HEK293 (cell line): ENCODE measurements at regions not wholly inside any gene's neighbourhood (a gene's known extent, or its start where the extent isn't known, plus 50 kb on each side); places are given as distances from the start of the nearest gene placed in this dataset.
A peak's percentile ranks its signal among the peaks of the same experiment; 100 is the strongest.

Experiments used
- CTCF ChIA-PET: fragments of 350-600 bp; formaldehyde crosslinking; extraction: SDS; loops from one replicate; lab custom pipeline; 2021; ENCODE audit warnings: antibody characterized with exemption; lab: Yijun Ruan, JAX
- POLR2A ChIA-PET: fragments of 300-600 bp; formaldehyde crosslinking; extraction: SDS; loops from one replicate; lab custom pipeline; 2020; ENCODE audit warnings: antibody characterized with exemption, inconsistent platforms; lab: Yijun Ruan, JAX
- H3K27ac ChIP-seq: fragments of 200-500 bp; sonication (Bioruptor generic); 2 replicates; pipeline ENCODE4 v1.5.1; 2014; ENCODE audit warnings: low read depth, low read length, control low read depth, inconsistent platforms; ENCODE audit errors: extremely low read depth
- H3K36me3 ChIP-seq, 2 experiments: fragments of 200-500 bp in 1 of 2; sonication (Bioruptor generic) in 1 of 2; 1 replicate in 1 of 2; 2 replicates in 1 of 2; pipeline ENCODE4 v1.5.1; 2014 to 2017; ENCODE audit warnings: inconsistent platforms in 2 of 2, low read length in 2 of 2; ENCODE audit not compliant: control insufficient read depth in 2 of 2, insufficient read depth in 1 of 2
- H3K4me1 ChIP-seq: fragments of 200-500 bp; sonication (Bioruptor generic); 2 replicates; pipeline ENCODE4 v1.5.1; 2014; ENCODE audit warnings: mild to moderate bottlenecking, low read length, inconsistent platforms; ENCODE audit not compliant: control insufficient read depth, insufficient read depth
- H3K4me3 ChIP-seq: 2 replicates; pipeline ENCODE4 v1.5.1; 2011; ENCODE audit warnings: low read depth, mild to moderate bottlenecking, control low read depth, low read length, moderate library complexity
- H3K9me3 ChIP-seq: fragments of 200-500 bp; sonication (Bioruptor generic); 2 replicates; pipeline ENCODE4 v1.5.1; 2014; ENCODE audit warnings: low read depth, low read length, inconsistent platforms; ENCODE audit not compliant: control insufficient read depth, insufficient read depth
- AEBP2 ChIP-seq: fragments of 450-650 bp; formaldehyde crosslinking; IDR thresholded peaks from 2 replicates; pipeline ENCODE4 v1.5.1; 2016; ENCODE audit warnings: missing biosample characterization, missing genetic modification characterization, borderline replicate concordance
- EGR2 ChIP-seq: fragments of 450-650 bp; formaldehyde crosslinking; IDR thresholded peaks from 2 replicates; pipeline ENCODE4 v1.5.1; 2016; ENCODE audit warnings: low read depth, missing biosample characterization, missing genetic modification characterization
- GLIS1 ChIP-seq: fragments of 450-650 bp; formaldehyde crosslinking; IDR thresholded peaks from 2 replicates; pipeline ENCODE4 v1.5.1; 2016; ENCODE audit warnings: missing biosample characterization, missing genetic modification characterization
- HOXD13 ChIP-seq: sonication (generic); formaldehyde crosslinking; IDR thresholded peaks from 2 replicates; pipeline ENCODE4 v1.8.0; 2022; ENCODE audit warnings: missing genetic modification reagents, borderline replicate concordance
- INSM2 ChIP-seq: fragments of 450-650 bp; formaldehyde crosslinking; IDR thresholded peaks from 2 replicates; pipeline ENCODE4 v1.5.1; 2016; ENCODE audit warnings: missing biosample characterization, missing genetic modification characterization
- KLF16 ChIP-seq: fragments of 450-650 bp; formaldehyde crosslinking; IDR thresholded peaks from 2 replicates; pipeline ENCODE4 v1.5.1; 2017; ENCODE audit warnings: missing biosample characterization, missing genetic modification characterization
- PBX3 ChIP-seq: sonication (generic); formaldehyde crosslinking; IDR thresholded peaks from 2 replicates; pipeline ENCODE4 v1.8.1; 2022; ENCODE audit warnings: mild to moderate bottlenecking, moderate library complexity, missing genetic modification reagents
- SCRT2 ChIP-seq: fragments of 450-650 bp; formaldehyde crosslinking; IDR thresholded peaks from 2 replicates; pipeline ENCODE4 v1.5.1; 2016; ENCODE audit warnings: missing biosample characterization, missing genetic modification characterization
- YY2 ChIP-seq: fragments of 450-650 bp; formaldehyde crosslinking; IDR thresholded peaks from 2 replicates; pipeline ENCODE4 v1.5.1; 2016; ENCODE audit warnings: missing biosample characterization, missing genetic modification characterization
- ZBTB20 ChIP-seq: fragments of 450-650 bp; formaldehyde crosslinking; IDR thresholded peaks from 2 replicates; pipeline ENCODE4 v1.5.1; 2016; ENCODE audit warnings: missing biosample characterization, missing genetic modification characterization
- ZBTB26 ChIP-seq: fragments of 450-650 bp; formaldehyde crosslinking; optimal IDR thresholded peaks from 2 replicates; pipeline ENCODE3; 2016; ENCODE audit warnings: missing biosample characterization, mild to moderate bottlenecking, missing genetic modification characterization
- ZEB2 ChIP-seq: fragments of 450-650 bp; formaldehyde crosslinking; IDR thresholded peaks from 2 replicates; pipeline ENCODE4 v1.5.1; 2016; ENCODE audit warnings: missing biosample characterization, missing genetic modification characterization
- ZNF16 ChIP-seq: fragments of 450-650 bp; formaldehyde crosslinking; IDR thresholded peaks from 2 replicates; pipeline ENCODE4 v1.5.1; 2016; ENCODE audit warnings: low read depth, missing biosample characterization, missing genetic modification characterization
- ZNF175 ChIP-seq: fragments of 450-650 bp; formaldehyde crosslinking; IDR thresholded peaks from 2 replicates; pipeline ENCODE4 v1.5.1; 2016; ENCODE audit warnings: missing biosample characterization, missing genetic modification characterization
- ZNF223 ChIP-seq: fragments of 450-650 bp; formaldehyde crosslinking; IDR thresholded peaks from 2 replicates; pipeline ENCODE4 v1.5.1; 2016; ENCODE audit warnings: missing biosample characterization, missing genetic modification characterization
- ZNF354C ChIP-seq: fragments of 450-650 bp; formaldehyde crosslinking; IDR thresholded peaks from 2 replicates; pipeline ENCODE4 v1.5.1; 2016; ENCODE audit warnings: missing biosample characterization, missing genetic modification characterization, low read depth, borderline replicate concordance
- ZNF423 ChIP-seq: fragments of 450-650 bp; formaldehyde crosslinking; IDR thresholded peaks from 2 replicates; pipeline ENCODE4 v1.5.1; 2016; ENCODE audit warnings: missing biosample characterization, missing genetic modification characterization
- ZNF501 ChIP-seq: fragments of 450-650 bp; formaldehyde crosslinking; IDR thresholded peaks from 2 replicates; pipeline ENCODE4 v1.5.1; 2016; ENCODE audit warnings: missing biosample characterization, missing genetic modification characterization
- ZNF624 ChIP-seq: fragments of 450-650 bp; formaldehyde crosslinking; IDR thresholded peaks from 2 replicates; pipeline ENCODE4 v1.5.1; 2017; ENCODE audit warnings: missing biosample characterization, missing genetic modification characterization
- ZNF645 ChIP-seq: fragments of 450-650 bp; formaldehyde crosslinking; IDR thresholded peaks from 2 replicates; pipeline ENCODE4; 2016; ENCODE audit warnings: missing biosample characterization, missing genetic modification characterization
- ZNF654 ChIP-seq: fragments of 450-650 bp; formaldehyde crosslinking; IDR thresholded peaks from 2 replicates; pipeline ENCODE4 v1.5.1; 2016; ENCODE audit warnings: low read depth, missing biosample characterization, missing genetic modification characterization
- ZNF707 ChIP-seq: fragments of 450-650 bp; formaldehyde crosslinking; IDR thresholded peaks from 2 replicates; pipeline ENCODE4 v1.5.1; 2016; ENCODE audit warnings: missing biosample characterization, missing genetic modification characterization

GRCh38 chr6:19554356-19555225 lies 282.6 kb upstream of the ID4 start:
- CTCF ChIA-PET, result interaction anchor here (0.6 to 0.7 kb wide), 3 partner anchors 134 to 806 kb away, joined by 3 to 5 read pairs (median 4); no protein-coding TSS in a partner anchor
- Histone ChIP-seq H3K27ac (no peak overlapping the region), H3K4me3 (no peak overlapping the region), H3K4me1 (no peaks in the 10 kb centered on the region), H3K9me3 (no peaks in the 10 kb centered on the region)
- POLR2A ChIA-PET, result no interaction called here
- TF ChIP-seq HOXD13 (CRISPR knock-in tag) (no peak), ZNF223 (no peak), EGR2 (tag by site-specific recombination) (0 out of 2 replicates have a peak, but pooled peaks have one; percentile 29), SCRT2 (tag by site-specific recombination) (peak; percentile 65; the same call in 1 of the 2 replicates), ZNF707 (tag by site-specific recombination) (no peak)
- TF ChIP-seq, all 188 proteins: peak for 2
- H3K36me3 ChIP-seq, result no peaks in the 10 kb centered on the region

- CTCF ChIA-PET, result no interaction called here
- no peaks in the 10 kb centered on the region for H3K4me1 ChIP-seq
- POLR2A ChIA-PET, result interaction anchor here (0.6 kb wide), 1 partner anchor 480 kb away, joined by 3 read pairs; no protein-coding TSS in a partner anchor
- TF ChIP-seq GLIS1 (tag by site-specific recombination), result no peak
- no peak for TF ChIP-seq ZNF654 (tag by site-specific recombination)
- no peak for TF ChIP-seq YY2
- TF ChIP-seq ZBTB20 (tag by site-specific recombination), result no peak
- no peak for TF ChIP-seq ZNF175 (tag by site-specific recombination)
- no peak for TF ChIP-seq ZNF354C
- no peak for TF ChIP-seq ZNF624 (tag by site-specific recombination)
- no peak for TF ChIP-seq AEBP2
- TF ChIP-seq PBX3 (CRISPR knock-in tag), result no peak
- no peak for TF ChIP-seq ZEB2 (tag by site-specific recombination)
- no peak for TF ChIP-seq ZNF423 (tag by site-specific recombination)
- no peak for TF ChIP-seq ZBTB26
- no peak for TF ChIP-seq INSM2 (tag by site-specific recombination)
- no peak for TF ChIP-seq ZNF501 (tag by site-specific recombination)
- TF ChIP-seq ZNF645 (tag by site-specific recombination), result no peak
- no peak for TF ChIP-seq ZNF16 (tag by site-specific recombination)
- no peak for TF ChIP-seq KLF16
- no peaks in the 10 kb centered on the region for H3K9me3 ChIP-seq
- no peak overlapping the region for H3K27ac ChIP-seq
- H3K4me3 ChIP-seq, result no peak overlapping the region
- H3K36me3 ChIP-seq, result no peaks in the 10 kb centered on the region
Measured at GRCh38 chr6:19557191-19557590, 280.0 kb upstream of the ID4 start.
